ENCODE measurements at regions not wholly inside any gene's neighbourhood (a gene's known extent, or its start where the extent isn't known, plus 50 kb on each side); places are given as distances from the start of the nearest gene placed in this dataset.
A peak's percentile ranks its signal among the peaks of the same experiment; 100 is the strongest.
"Not testable (repeated sequence)": the region's sequence is repeated elsewhere in the genome, so short reads cannot be mapped to it uniquely, and the experiment has no call there.

- no peak for DNase-seq (ENCODE audit: low spot score)
- TF ChIP-seq CTCF (IDR thresholded peaks at IDR 0.05; ENCODE audit: borderline replicate concordance, control extremely low read depth, extremely low read depth, insufficient read depth, missing control alignments), result peak; percentile 7
- in situ Hi-C loops (cut with MboI; ENCODE audit: low sequenced_read_pairs, unreplicated experiment), result no loop called here
Observed at GRCh38 chr3:21017115-21017852, 733.7 kb downstream of the ZNF385D start.

GRCh38 chr3:21013566-21013965 lies 737.4 kb downstream of the ZNF385D start:
- in situ Hi-C loops (cut with MboI; ENCODE audit: low sequenced_read_pairs, unreplicated experiment), result no loop called here
- TF ChIP-seq CTCF (IDR thresholded peaks at IDR 0.05; ENCODE audit: borderline replicate concordance, control extremely low read depth, extremely low read depth, insufficient read depth, missing control alignments), result no peak
- DNase-seq (ENCODE audit: low spot score), result no peak

- in situ Hi-C loops (cut with MboI; ENCODE audit: low sequenced_read_pairs, unreplicated experiment), result no loop called here
- no peak for DNase-seq (ENCODE audit: low spot score)
- no peak for TF ChIP-seq CTCF (IDR thresholded peaks at IDR 0.05; ENCODE audit: borderline replicate concordance, control extremely low read depth, extremely low read depth, insufficient read depth, missing control alignments)
Observed at GRCh38 chr3:20999661-21000060, 751.3 kb downstream of the ZNF385D start.

- in situ Hi-C loops (cut with MboI; ENCODE audit: low sequenced_read_pairs, unreplicated experiment), result no loop called here
- TF ChIP-seq CTCF (IDR thresholded peaks at IDR 0.05; ENCODE audit: borderline replicate concordance, control extremely low read depth, extremely low read depth, insufficient read depth, missing control alignments), result no peak
- no peak for DNase-seq (ENCODE audit: low spot score)
Observed at GRCh38 chr3:20997183-20997582, 753.8 kb downstream of the ZNF385D start.

- no peak for TF ChIP-seq CTCF (IDR thresholded peaks at IDR 0.05; ENCODE audit: borderline replicate concordance, control extremely low read depth, extremely low read depth, insufficient read depth, missing control alignments)
- in situ Hi-C loops (cut with MboI; ENCODE audit: low sequenced_read_pairs, unreplicated experiment), result no loop called here
- no peak for DNase-seq (ENCODE audit: low spot score)
Observed at GRCh38 chr3:20990896-20991295, 760.1 kb downstream of the ZNF385D start.

- in situ Hi-C loops (cut with MboI; ENCODE audit: low sequenced_read_pairs, unreplicated experiment), result not testable (repeated sequence)
Observed at GRCh38 chr3:20989653-20990052, 761.4 kb downstream of the ZNF385D start.

GRCh38 chr3:20984594-20985205 lies 766.3 kb downstream of the ZNF385D start:
- TF ChIP-seq CTCF (IDR thresholded peaks at IDR 0.05; ENCODE audit: borderline replicate concordance, control extremely low read depth, extremely low read depth, insufficient read depth, missing control alignments), result no peak
- in situ Hi-C loops (cut with MboI; ENCODE audit: low sequenced_read_pairs, unreplicated experiment), result no loop called here

More at GRCh38 chr3:20989653-20990052, 761.4 kb downstream of the ZNF385D start:
- not testable (repeated sequence) for DNase-seq (ENCODE audit: low spot score)

More at GRCh38 chr3:20984594-20985205, 766.3 kb downstream of the ZNF385D start:
- no peak for DNase-seq (ENCODE audit: low spot score)

All from GM13976 (cell line).